CD4-positive, alpha-beta T cell treated with Interferon gamma for 1 hour (primary cell): ENCODE measurements at regions not wholly inside any gene's neighbourhood (a gene's known extent, or its start where the extent isn't known, plus 50 kb on each side); places are given as distances from the start of the nearest gene placed in this dataset.

Experiments
- DNase-seq: peaks from one replicate; pipeline ENCODE4 v3.0.0-alpha.2; 2020

DNA sequence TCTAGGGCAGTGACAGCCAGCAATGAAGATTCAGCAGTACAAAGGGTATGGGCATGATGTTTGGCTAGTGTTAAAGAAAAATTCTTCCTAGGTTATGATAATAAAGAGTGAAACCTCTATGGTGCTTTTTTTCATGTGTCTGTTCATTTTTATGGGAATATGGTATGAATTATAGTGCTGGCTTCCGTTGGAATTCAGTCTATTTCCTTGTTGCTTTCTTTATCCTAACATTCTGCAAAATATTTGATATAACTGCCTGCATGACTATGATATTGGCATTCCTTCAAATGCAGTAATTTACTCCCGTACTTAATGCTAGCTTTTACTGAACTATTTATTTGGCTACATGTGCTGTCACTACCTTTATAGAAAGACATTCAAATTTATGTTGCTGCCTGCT, 57.6 kb upstream of the ATP11B start:
- DNase-seq = no peak

DNA sequence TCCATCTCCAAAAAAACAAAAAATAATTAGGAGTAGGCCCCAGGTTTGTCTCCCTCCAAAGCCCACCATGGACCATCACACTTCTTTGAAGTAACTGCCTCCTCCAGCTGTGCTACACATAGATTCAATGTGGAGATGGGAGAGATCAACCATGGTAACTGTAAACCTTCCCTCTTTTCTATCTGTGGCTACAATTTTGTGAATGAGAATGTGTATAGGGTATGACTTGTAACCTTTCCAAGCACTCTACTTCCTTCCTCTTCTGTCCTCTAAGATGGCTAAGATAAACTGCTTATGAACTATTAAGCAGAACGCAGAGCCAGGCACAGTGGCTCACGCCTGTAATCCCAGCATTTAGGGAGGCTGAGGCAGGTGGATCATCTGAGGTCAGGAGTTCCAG, 55.5 kb upstream of the ATP11B start:
- DNase-seq = no peak

DNA sequence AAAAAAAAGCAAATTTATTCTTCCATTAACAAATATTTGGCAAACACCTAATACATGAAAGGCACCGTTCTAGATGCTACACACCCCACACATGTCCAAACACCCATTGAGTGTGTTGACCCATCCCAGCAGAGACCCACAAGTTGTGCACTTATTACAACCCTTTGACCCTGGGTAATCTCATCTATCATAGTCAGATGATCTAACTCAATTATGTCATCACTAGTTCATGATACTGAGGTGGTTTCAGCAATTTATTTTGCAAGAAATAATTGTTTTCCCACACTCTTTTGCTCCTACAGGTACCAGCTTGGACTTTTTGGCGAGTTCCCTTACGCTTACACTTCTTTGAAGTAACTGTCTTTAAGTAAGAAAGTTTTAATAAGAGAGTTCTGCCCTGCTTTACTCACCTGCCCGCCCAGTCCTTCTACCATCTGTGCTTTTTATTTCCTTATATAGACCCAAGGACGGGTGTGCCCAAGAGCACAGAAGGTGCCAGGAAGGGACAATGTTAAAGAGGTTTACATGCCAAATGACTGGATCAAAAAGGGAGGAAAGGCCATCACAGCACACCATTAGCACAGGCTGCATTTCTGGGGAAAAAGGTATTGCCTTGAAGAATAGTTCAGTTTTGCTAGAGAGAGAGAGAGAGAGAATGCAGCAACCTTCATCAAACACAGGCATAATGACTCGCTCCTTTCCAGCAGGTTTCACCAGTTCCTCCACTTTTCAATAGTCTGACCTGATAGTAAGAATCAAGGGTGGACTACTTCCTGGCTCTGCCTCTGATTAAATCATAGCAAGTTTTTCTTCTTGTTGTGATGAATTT, 54.5 kb upstream of the ATP11B start:
- no peak for DNase-seq

DNA sequence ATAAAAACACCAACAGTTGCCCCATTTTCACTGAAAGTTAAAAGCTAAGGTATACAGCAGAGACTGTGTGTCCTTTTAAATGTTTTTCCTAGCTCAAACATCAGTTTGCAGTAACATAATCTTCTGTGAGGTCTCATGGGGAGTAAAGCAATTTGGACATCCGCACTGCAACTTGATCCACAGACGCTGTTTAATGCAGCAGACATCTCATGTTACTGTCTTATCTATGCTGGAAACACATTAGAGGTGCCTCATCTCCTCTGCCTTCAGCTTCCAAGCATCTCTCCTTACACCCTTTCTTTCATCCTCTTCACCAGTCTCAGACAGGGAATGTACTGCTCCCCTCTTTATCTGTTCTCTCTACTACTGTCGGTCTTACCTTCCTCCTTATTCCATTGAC, 53.7 kb upstream of the ATP11B start:
- DNase-seq = no peak

DNA sequence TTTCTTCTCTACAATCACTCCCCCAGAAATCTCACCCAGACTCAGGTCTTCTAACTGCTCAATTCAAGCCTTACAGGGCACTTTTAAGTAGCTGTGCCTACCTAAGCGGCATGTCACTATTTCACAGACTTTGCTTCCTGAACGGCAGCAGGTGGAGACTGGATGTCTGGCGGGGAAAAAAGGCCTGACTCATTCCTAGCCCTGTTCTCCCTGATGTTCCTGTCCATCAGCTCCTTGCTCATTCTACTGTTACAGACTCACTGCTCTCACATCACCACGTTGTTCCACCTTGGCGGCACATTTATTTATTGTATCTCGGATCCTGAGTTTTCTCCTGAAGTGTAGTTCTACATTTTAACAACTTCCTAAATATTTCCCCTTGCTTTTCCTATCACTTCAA, 52.6 kb upstream of the ATP11B start:
- DNase-seq = no peak

DNA sequence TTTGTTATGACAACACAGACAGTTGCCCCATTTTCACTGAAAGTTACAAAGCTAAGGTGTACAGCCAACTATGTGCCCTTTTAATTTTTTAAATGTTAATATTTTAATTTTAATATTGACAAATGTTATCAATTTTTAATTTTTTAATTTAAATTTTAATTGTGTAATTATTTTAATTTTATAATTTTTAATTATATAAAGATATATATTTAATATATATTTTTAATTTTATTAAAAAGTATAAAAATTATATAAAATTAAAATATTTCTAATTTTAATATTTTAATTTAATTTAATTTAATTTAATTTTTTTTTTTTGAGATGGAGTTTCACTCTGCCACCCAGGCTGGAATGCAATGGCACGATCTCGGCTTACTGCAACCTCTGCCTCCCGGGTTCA, 52.1 kb upstream of the ATP11B start:
- no peak for DNase-seq
